Breast epithelium (tissue), 4 donors: ENCODE measurements at regions not wholly inside any gene's neighbourhood (a gene's known extent, or its start where the extent isn't known, plus 50 kb on each side); places are given as distances from the start of the nearest gene placed in this dataset.

ENCODE experiments used
- DNase-seq, 2 donors: peaks; one replicate each; pipeline ENCODE4 v3.0.0-alpha.2; 2019; ENCODE audit warnings: low spot score in 2 of 2
- H3K27ac ChIP-seq, 2 donors: fragments of 200-600 bp; sonication (generic) in 1 of 2; one replicate each; pipeline ENCODE4 v1.5.1; 2016 to 2019; ENCODE audit warnings: mild to moderate bottlenecking in 1 of 2
- H3K27me3 ChIP-seq, 2 donors: fragments of 200-600 bp; sonication (generic) in 1 of 2; one replicate each; pipeline versions ENCODE4 v1.5.1 to v1.6.0; 2017 to 2019; ENCODE audit warnings: control low read depth in 1 of 2, mild to moderate bottlenecking in 1 of 2
- H3K36me3 ChIP-seq: fragments of 200-600 bp; one replicate; pipeline ENCODE4 v1.5.1; 2019
- H3K4me1 ChIP-seq, 2 donors: fragments of 200-600 bp; sonication (generic); one replicate each; pipeline ENCODE4 v1.5.1; 2016 to 2019; ENCODE audit warnings: control low read depth in 1 of 2
- H3K4me3 ChIP-seq, 3 donors: fragments of 200-600 bp; sonication (generic); 1 replicate in 2 of 3; 2 replicates in 1 of 3; pipeline ENCODE4 v1.5.1; 2016 to 2019; ENCODE audit warnings: mild to moderate bottlenecking in 3 of 3, moderate library complexity in 2 of 3
- H3K9me3 ChIP-seq, 2 donors: fragments of 200-600 bp; sonication (generic) in 1 of 2; one replicate each; pipeline ENCODE4 v1.5.1; 2016 to 2019; ENCODE audit warnings: control low read depth in 1 of 2
- CTCF ChIP-seq, 3 donors: fragments of 450-650 bp; IDR thresholded peaks; one replicate each; pipeline ENCODE4 v1.5.1; 2016 to 2017; ENCODE audit warnings: antibody characterized with exemption in 3 of 3, mild to moderate bottlenecking in 3 of 3, moderate library complexity in 3 of 3
- POLR2A ChIP-seq: fragments of 450-650 bp; IDR thresholded peaks from one replicate; pipeline ENCODE4 v1.6.1; 2016; ENCODE audit warnings: antibody characterized with exemption, mild to moderate bottlenecking, moderate library complexity
- POLR2AphosphoS5 ChIP-seq, 3 donors: sonication (generic); formaldehyde crosslinking; IDR thresholded peaks; one replicate each; pipeline ENCODE4 v1.6.1; 2017; ENCODE audit warnings: antibody characterized with exemption in 3 of 3
- intact Hi-C: fragments of 100-400 bp; cut with DNase I; formaldehyde crosslinking; loops from one replicate; pipeline ENCODE4 v1.15.1; 2023; ENCODE audit warnings: low total_unique reads

GRCh38 chr14:71383510-71383909 lies 476.3 kb downstream of the PCNX1 start:
- Histone ChIP-seq H3K27ac (no peak overlapping the region), H3K4me1 (no peaks in the 10 kb centered on the region), H3K36me3 (no peaks in the 10 kb centered on the region), H3K27me3 (no peaks in the 10 kb centered on the region), H3K9me3 (no peaks in the 10 kb centered on the region), H3K4me3 (no peak overlapping the region)
- DNase-seq = no peak
- intact Hi-C loops = no loop called here
- TF ChIP-seq CTCF (IDR thresholded peaks at IDR 0.05) = no peak
- TF ChIP-seq POLR2A = no peak
- TF ChIP-seq POLR2AphosphoS5 (IDR thresholded peaks at IDR 0.05) = no peak

GRCh38 chr14:71384007-71384845 lies 477.0 kb downstream of the PCNX1 start:
- Histone ChIP-seq H3K27ac (no peak overlapping the region), H3K9me3 (no peaks in the 10 kb centered on the region), H3K36me3 (no peaks in the 10 kb centered on the region), H3K27me3 (no peaks in the 10 kb centered on the region), H3K4me1 (no peaks in the 10 kb centered on the region), H3K4me3 (no peak overlapping the region)
- TF ChIP-seq POLR2AphosphoS5 (IDR thresholded peaks at IDR 0.05) (no peak), POLR2A (no peak), CTCF (IDR thresholded peaks at IDR 0.05) (no peak)
- DNase-seq = no peak
- intact Hi-C loops = no loop called here

GRCh38 chr14:71387753-71388152 lies 480.5 kb downstream of the PCNX1 start:
- TF ChIP-seq CTCF (IDR thresholded peaks at IDR 0.05) (no peak), POLR2A (no peak), POLR2AphosphoS5 (IDR thresholded peaks at IDR 0.05) (no peak)
- Histone ChIP-seq H3K4me3 (no peak overlapping the region), H3K9me3 (no peaks in the 10 kb centered on the region), H3K27ac (no peak overlapping the region), H3K4me1 (no peaks in the 10 kb centered on the region), H3K27me3 (no peaks in the 10 kb centered on the region), H3K36me3 (no peaks in the 10 kb centered on the region)
- intact Hi-C loops = no loop called here
- no peak for DNase-seq

GRCh38 chr14:71388336-71388735 lies 481.1 kb downstream of the PCNX1 start:
- no peaks in the 10 kb centered on the region for H3K9me3 ChIP-seq
- intact Hi-C loops = no loop called here
- no peaks in the 10 kb centered on the region for H3K36me3 ChIP-seq
- H3K27me3 ChIP-seq = no peaks in the 10 kb centered on the region
- no peak overlapping the region for H3K27ac ChIP-seq
- H3K4me3 ChIP-seq = no peak overlapping the region
- DNase-seq = no peak
- TF ChIP-seq POLR2A (no peak), CTCF (IDR thresholded peaks at IDR 0.05) (no peak), POLR2AphosphoS5 (IDR thresholded peaks at IDR 0.05) (no peak)
- H3K4me1 ChIP-seq = no peaks in the 10 kb centered on the region

GRCh38 chr14:71388862-71389261 lies 481.6 kb downstream of the PCNX1 start:
- intact Hi-C loops = no loop called here

More at GRCh38 chr14:71388862-71389261, 481.6 kb downstream of the PCNX1 start:
- no peaks in the 10 kb centered on the region for H3K4me1 ChIP-seq
- DNase-seq = no peak
- H3K27ac ChIP-seq = no peak overlapping the region
- no peaks in the 10 kb centered on the region for H3K36me3 ChIP-seq
- TF ChIP-seq POLR2A (no peak), CTCF (IDR thresholded peaks at IDR 0.05) (no peak), POLR2AphosphoS5 (IDR thresholded peaks at IDR 0.05) (no peak)
- H3K4me3 ChIP-seq = no peak overlapping the region
- H3K27me3 ChIP-seq = no peaks in the 10 kb centered on the region
- no peaks in the 10 kb centered on the region for H3K9me3 ChIP-seq
